IMR-90 (cell line): ENCODE measurements at regions not wholly inside any gene's neighbourhood (a gene's known extent, or its start where the extent isn't known, plus 50 kb on each side); places are given as distances from the start of the nearest gene placed in this dataset.

Source experiments
- BHLHE40 ChIP-seq: fragments of 150-350 bp; IDR thresholded peaks from 2 replicates; pipeline ENCODE4 v1.6.1; 2016; ENCODE audit warnings: mild to moderate bottlenecking, low read depth, low read length
- CEBPB ChIP-seq: IDR thresholded peaks from 2 replicates; pipeline ENCODE4 v1.6.1; 2012; ENCODE audit warnings: low read depth, low read length, improper control_type of control experiment
- CHD1 ChIP-seq: IDR thresholded peaks from 2 replicates; pipeline ENCODE4 v1.6.1; 2012; ENCODE audit warnings: low read depth, low read length, improper control_type of control experiment
- MAZ ChIP-seq: IDR thresholded peaks from 2 replicates; pipeline ENCODE4 v1.6.1; 2012; ENCODE audit warnings: low read depth, mild to moderate bottlenecking, low read length, improper control_type of control experiment, moderate library complexity, borderline replicate concordance
- POLR2A ChIP-seq: IDR thresholded peaks from 2 replicates; pipeline ENCODE4 v1.6.1; 2012; ENCODE audit warnings: mild to moderate bottlenecking, low read depth, low read length
- RAD21 ChIP-seq: IDR thresholded peaks from 2 replicates; pipeline ENCODE4 v1.6.1; 2012; ENCODE audit warnings: low read length, improper control_type of control experiment
- RFX5 ChIP-seq: IDR thresholded peaks from 2 replicates; pipeline ENCODE4 v1.8.0; 2012; ENCODE audit warnings: low read depth, mild to moderate bottlenecking, low read length, moderate library complexity
- SMC3 ChIP-seq: fragments of 150-350 bp; IDR thresholded peaks from 2 replicates; pipeline ENCODE4 v1.6.1; 2016; ENCODE audit warnings: low read depth, mild to moderate bottlenecking, antibody characterized with exemption, low read length, moderate library complexity
- TF ChIP-seq, protein P1 (sequence below): conservative IDR thresholded peaks from 2 replicates; pipeline ENCODE4 v1.5.1; 2012; ENCODE audit warnings: mild to moderate bottlenecking, low read depth, low read length, improper control_type of control experiment
- TF ChIP-seq, protein P2 (sequence below): fragments of 150-350 bp; IDR thresholded peaks from 2 replicates; pipeline ENCODE4 v1.6.1; 2016; ENCODE audit warnings: low read depth, mild to moderate bottlenecking, low read length, moderate library complexity, borderline replicate concordance
- TF ChIP-seq, protein P3 (sequence below): fragments of 150-350 bp; IDR thresholded peaks from 2 replicates; pipeline ENCODE4 v1.6.1; 2017; ENCODE audit warnings: mild to moderate bottlenecking, antibody characterized with exemption, low read length, low read depth

DNA sequence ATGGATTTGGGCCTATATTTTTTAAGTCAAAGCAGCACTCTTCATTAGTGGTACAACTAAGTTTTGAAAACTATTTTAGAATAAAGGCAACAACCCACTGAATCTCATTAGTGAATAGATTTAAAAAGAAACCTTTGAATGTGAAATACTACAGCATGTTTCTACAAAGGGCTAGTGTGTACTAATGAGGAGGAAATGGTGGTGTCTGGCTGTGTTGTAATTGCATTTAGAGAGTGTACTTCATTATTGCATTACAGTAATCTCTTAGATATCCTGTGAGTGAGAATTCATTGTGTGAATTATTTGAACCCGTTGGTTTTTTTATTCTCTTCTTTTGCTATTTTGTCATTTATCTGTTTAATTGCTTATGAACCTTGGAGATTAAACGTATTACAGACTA, 575.4 kb upstream of the FAM98A start:
- no peak for TF ChIP-seq CHD1
- TF ChIP-seq, protein P1, sequence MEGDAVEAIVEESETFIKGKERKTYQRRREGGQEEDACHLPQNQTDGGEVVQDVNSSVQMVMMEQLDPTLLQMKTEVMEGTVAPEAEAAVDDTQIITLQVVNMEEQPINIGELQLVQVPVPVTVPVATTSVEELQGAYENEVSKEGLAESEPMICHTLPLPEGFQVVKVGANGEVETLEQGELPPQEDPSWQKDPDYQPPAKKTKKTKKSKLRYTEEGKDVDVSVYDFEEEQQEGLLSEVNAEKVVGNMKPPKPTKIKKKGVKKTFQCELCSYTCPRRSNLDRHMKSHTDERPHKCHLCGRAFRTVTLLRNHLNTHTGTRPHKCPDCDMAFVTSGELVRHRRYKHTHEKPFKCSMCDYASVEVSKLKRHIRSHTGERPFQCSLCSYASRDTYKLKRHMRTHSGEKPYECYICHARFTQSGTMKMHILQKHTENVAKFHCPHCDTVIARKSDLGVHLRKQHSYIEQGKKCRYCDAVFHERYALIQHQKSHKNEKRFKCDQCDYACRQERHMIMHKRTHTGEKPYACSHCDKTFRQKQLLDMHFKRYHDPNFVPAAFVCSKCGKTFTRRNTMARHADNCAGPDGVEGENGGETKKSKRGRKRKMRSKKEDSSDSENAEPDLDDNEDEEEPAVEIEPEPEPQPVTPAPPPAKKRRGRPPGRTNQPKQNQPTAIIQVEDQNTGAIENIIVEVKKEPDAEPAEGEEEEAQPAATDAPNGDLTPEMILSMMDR = no peak
- TF ChIP-seq POLR2A = no peak
- TF ChIP-seq, protein P2, sequence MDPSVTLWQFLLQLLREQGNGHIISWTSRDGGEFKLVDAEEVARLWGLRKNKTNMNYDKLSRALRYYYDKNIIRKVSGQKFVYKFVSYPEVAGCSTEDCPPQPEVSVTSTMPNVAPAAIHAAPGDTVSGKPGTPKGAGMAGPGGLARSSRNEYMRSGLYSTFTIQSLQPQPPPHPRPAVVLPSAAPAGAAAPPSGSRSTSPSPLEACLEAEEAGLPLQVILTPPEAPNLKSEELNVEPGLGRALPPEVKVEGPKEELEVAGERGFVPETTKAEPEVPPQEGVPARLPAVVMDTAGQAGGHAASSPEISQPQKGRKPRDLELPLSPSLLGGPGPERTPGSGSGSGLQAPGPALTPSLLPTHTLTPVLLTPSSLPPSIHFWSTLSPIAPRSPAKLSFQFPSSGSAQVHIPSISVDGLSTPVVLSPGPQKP = no peak
- TF ChIP-seq CEBPB = no peak
- TF ChIP-seq BHLHE40 = no peak
- no peak for TF ChIP-seq SMC3
- no peak for TF ChIP-seq MAZ
- TF ChIP-seq, protein P3, sequence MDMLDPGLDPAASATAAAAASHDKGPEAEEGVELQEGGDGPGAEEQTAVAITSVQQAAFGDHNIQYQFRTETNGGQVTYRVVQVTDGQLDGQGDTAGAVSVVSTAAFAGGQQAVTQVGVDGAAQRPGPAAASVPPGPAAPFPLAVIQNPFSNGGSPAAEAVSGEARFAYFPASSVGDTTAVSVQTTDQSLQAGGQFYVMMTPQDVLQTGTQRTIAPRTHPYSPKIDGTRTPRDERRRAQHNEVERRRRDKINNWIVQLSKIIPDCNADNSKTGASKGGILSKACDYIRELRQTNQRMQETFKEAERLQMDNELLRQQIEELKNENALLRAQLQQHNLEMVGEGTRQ = no peak
- TF ChIP-seq RFX5 = no peak
- TF ChIP-seq RAD21 = no peak
